ENCODE measurements at regions not wholly inside any gene's neighbourhood (a gene's known extent, or its start where the extent isn't known, plus 50 kb on each side); places are given as distances from the start of the nearest gene placed in this dataset.

GRCh38 chr2:150618245-150618895 lies 130.9 kb upstream of the RND3 start:
- H3K27me3 Mint-ChIP-seq (ENCODE audit: insufficient read depth, low read depth, poor library complexity), result peaks cover 2% of the 10 kb centered on the region
- Histone ChIP-seq H3K27ac (ENCODE audit: low read depth) (no peak overlapping the region), H3K4me2 (no peak overlapping the region), H3K4me1 (ENCODE audit: insufficient read depth) (no peaks in the 10 kb centered on the region), H3K9me2 (ENCODE audit: insufficient read depth) (peaks cover 6% of the 10 kb centered on the region), H3K27me3 (ENCODE audit: insufficient read depth) (no peaks in the 10 kb centered on the region), H2AFZ (no peak overlapping the region), H3K79me2 (replicated peaks; ENCODE audit: insufficient read depth) (no peaks in the 10 kb centered on the region), H3K36me3 (ENCODE audit: insufficient read depth) (no peaks in the 10 kb centered on the region), H3F3A (replicated peaks; ENCODE audit: low read depth) (no peaks in the 10 kb centered on the region), H3K4me3 (no peak overlapping the region), H4K20me1 (replicated peaks; ENCODE audit: insufficient read depth) (no peaks in the 10 kb centered on the region)
- no peaks in the 10 kb centered on the region; the same call in 2 of the 3 replicates for H3K9me3 Mint-ChIP-seq
- DNase-seq (ENCODE audit: low spot score) (no peak), ATAC-seq (no peak)
- peaks cover 6% of the 10 kb centered on the region; the same call in 2 of the 3 replicates for H3K4me1 Mint-ChIP-seq
- H3K27ac Mint-ChIP-seq, result no peak overlapping the region
- TF ChIP-seq EZH2phosphoT487 (IDR thresholded peaks at IDR 0.05; ENCODE audit: unreplicated experiment) (no peak), CTCF (conservative IDR thresholded peaks at IDR 0.05; ENCODE audit: low read depth in 2 of 2) (no peak), JUNB (IDR thresholded peaks at IDR 0.05; ENCODE audit: unreplicated experiment) (no peak), NANOG (IDR thresholded peaks at IDR 0.05; ENCODE audit: borderline replicate concordance) (no peak), REST (IDR thresholded peaks at IDR 0.05; ENCODE audit: unreplicated experiment) (no peak), POLR2AphosphoS5 (IDR thresholded peaks at IDR 0.05; ENCODE audit: low read depth) (no peak), ETS1 (IDR thresholded peaks at IDR 0.05) (no peak)
- H3K36me3 Mint-ChIP-seq (ENCODE audit: low read depth), result no peaks in the 10 kb centered on the region
- no peak overlapping the region for H3K4me3 Mint-ChIP-seq

- no peak overlapping the region for H3K27ac Mint-ChIP-seq
- no peak overlapping the region for H3K4me3 ChIP-seq
Observed at GRCh38 chr2:150617351-150617978, 130.0 kb upstream of the RND3 start.

More at GRCh38 chr2:150617351-150617978, 130.0 kb upstream of the RND3 start:
- no peak for TF ChIP-seq EZH2phosphoT487 (IDR thresholded peaks at IDR 0.05; ENCODE audit: unreplicated experiment)
- no peak for TF ChIP-seq CREB1 (CRISPR knock-in tag; IDR thresholded peaks at IDR 0.05; ENCODE audit: low read depth)
- TF ChIP-seq POLR2AphosphoS5 (IDR thresholded peaks at IDR 0.05; ENCODE audit: low read depth), result no peak
- TF ChIP-seq ZNF114 (CRISPR knock-in tag; IDR thresholded peaks at IDR 0.05), result no peak
- TF ChIP-seq REST (IDR thresholded peaks at IDR 0.05; ENCODE audit: unreplicated experiment), result no peak
- Mint-ChIP-seq H3K4me3 (no peak overlapping the region), H3K36me3 (ENCODE audit: low read depth) (no peaks in the 10 kb centered on the region), H3K27me3 (ENCODE audit: insufficient read depth, low read depth, poor library complexity) (no peaks in the 10 kb centered on the region), H3K4me1 (peaks cover 6% of the 10 kb centered on the region; the same call in 2 of the 3 replicates), H3K9me3 (no peaks in the 10 kb centered on the region; the same call in 2 of the 3 replicates)
- ATAC-seq (no peak), DNase-seq (ENCODE audit: low spot score) (no peak)
- Histone ChIP-seq H3K9me2 (ENCODE audit: insufficient read depth) (peaks cover 6% of the 10 kb centered on the region), H3F3A (replicated peaks; ENCODE audit: low read depth) (no peaks in the 10 kb centered on the region), H3K36me3 (ENCODE audit: insufficient read depth) (no peaks in the 10 kb centered on the region), H3K27me3 (ENCODE audit: insufficient read depth) (no peaks in the 10 kb centered on the region), H3K4me2 (no peak overlapping the region), H3K27ac (ENCODE audit: low read depth) (no peak overlapping the region), H3K4me1 (ENCODE audit: insufficient read depth) (no peaks in the 10 kb centered on the region; the same call in 1 of the 2 replicates), H4K20me1 (replicated peaks; ENCODE audit: insufficient read depth) (no peaks in the 10 kb centered on the region), H2AFZ (no peak overlapping the region), H3K79me2 (replicated peaks; ENCODE audit: insufficient read depth) (no peaks in the 10 kb centered on the region)

Data from GM23338 (cell line).